ENCODE measurements at regions not wholly inside any gene's neighbourhood (a gene's known extent, or its start where the extent isn't known, plus 50 kb on each side); places are given as distances from the start of the nearest gene placed in this dataset.
"Not testable (repeated sequence)": the region's sequence is repeated elsewhere in the genome, so short reads cannot be mapped to it uniquely, and the experiment has no call there.

- WGBS, 4 donors: 83 to 89% (median 88%) methylated on average over 14 of the region's 14 CpGs
- TF ChIP-seq, protein P1, sequence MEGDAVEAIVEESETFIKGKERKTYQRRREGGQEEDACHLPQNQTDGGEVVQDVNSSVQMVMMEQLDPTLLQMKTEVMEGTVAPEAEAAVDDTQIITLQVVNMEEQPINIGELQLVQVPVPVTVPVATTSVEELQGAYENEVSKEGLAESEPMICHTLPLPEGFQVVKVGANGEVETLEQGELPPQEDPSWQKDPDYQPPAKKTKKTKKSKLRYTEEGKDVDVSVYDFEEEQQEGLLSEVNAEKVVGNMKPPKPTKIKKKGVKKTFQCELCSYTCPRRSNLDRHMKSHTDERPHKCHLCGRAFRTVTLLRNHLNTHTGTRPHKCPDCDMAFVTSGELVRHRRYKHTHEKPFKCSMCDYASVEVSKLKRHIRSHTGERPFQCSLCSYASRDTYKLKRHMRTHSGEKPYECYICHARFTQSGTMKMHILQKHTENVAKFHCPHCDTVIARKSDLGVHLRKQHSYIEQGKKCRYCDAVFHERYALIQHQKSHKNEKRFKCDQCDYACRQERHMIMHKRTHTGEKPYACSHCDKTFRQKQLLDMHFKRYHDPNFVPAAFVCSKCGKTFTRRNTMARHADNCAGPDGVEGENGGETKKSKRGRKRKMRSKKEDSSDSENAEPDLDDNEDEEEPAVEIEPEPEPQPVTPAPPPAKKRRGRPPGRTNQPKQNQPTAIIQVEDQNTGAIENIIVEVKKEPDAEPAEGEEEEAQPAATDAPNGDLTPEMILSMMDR (IDR thresholded peaks at IDR 0.05): no peak
- TF ChIP-seq POLR2A (IDR thresholded peaks at IDR 0.05): no peak
- H3K36me3 ChIP-seq: no peaks in the 10 kb centered on the region
- peak in 1 of 4 donors; percentile 1 for ATAC-seq
- peak overlapping the region in 11 of 12 donors; percentile 11 to 88 (median 56) for H3K27ac ChIP-seq
- no peaks in the 10 kb centered on the region for H3K9me3 ChIP-seq
- H3K4me3 ChIP-seq: no peak overlapping the region
- intact Hi-C loops (cut with DNase I): loop anchor here in 1 of 10 donors (5.0 kb wide), 1 partner anchor 72 kb away; no protein-coding TSS in a partner anchor
- no peaks in the 10 kb centered on the region for H3K27me3 ChIP-seq
- DNase-seq: no peak
- peaks cover 7 to 78% (median 70%) of the 10 kb centered on the region in 12 donors for H3K4me1 ChIP-seq
Observed at GRCh38 chr20:19920381-19921138, 96.6 kb upstream of the NAA20 start.

DNA sequence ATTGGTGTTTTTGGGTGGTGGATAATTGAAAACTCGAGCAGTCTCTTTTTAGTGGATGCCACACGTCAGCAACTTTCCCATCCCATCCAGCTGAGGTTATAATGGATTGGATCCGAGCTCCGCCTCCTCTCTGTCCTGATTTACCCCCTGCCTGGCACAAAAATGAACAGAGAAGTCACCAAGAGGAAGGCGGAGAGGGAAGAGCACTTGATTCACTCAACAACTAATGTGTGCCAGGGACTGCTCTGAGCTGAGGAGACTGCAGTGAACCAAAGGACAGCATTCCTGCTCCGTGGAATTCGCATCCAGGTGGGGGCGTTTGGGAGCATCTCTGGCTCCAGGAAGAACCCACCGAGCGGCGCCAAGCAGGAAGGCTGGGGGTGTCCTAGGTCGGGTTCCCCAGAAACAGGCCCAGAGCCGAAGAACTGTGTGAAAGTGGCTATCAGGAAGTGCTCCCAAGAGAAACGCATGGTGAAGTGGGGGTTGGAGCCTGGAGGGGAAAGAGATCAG, 95.8 kb upstream of the NAA20 start:
- intact Hi-C loops (cut with DNase I): loop anchor here in 1 of 10 donors (5.0 kb wide), 1 partner anchor 71 kb away; no protein-coding TSS in a partner anchor
- Histone ChIP-seq H3K9me3 (no peaks in the 10 kb centered on the region), H3K4me3 (peak overlapping the region in 2 of 12 donors; percentile 13 to 43), H3K36me3 (no peaks in the 10 kb centered on the region), H3K27ac (peak overlapping the region in 11 of 12 donors; percentile 11 to 88 (median 56)), H3K4me1 (peaks cover 7 to 77% (median 65%) of the 10 kb centered on the region in 12 donors), H3K27me3 (no peaks in the 10 kb centered on the region)
- DNase-seq: peak in 4 of 5 donors; percentile 57 to 75 (median 62)
- 27 to 41% (median 31%) methylated on average over 14 of the region's 14 CpGs for WGBS, 4 donors
- peak; percentile 79 to 91 (median 88) for ATAC-seq
- TF ChIP-seq, protein P1 (IDR thresholded peaks at IDR 0.05): no peak
- TF ChIP-seq POLR2A (IDR thresholded peaks at IDR 0.05): no peak

DNA sequence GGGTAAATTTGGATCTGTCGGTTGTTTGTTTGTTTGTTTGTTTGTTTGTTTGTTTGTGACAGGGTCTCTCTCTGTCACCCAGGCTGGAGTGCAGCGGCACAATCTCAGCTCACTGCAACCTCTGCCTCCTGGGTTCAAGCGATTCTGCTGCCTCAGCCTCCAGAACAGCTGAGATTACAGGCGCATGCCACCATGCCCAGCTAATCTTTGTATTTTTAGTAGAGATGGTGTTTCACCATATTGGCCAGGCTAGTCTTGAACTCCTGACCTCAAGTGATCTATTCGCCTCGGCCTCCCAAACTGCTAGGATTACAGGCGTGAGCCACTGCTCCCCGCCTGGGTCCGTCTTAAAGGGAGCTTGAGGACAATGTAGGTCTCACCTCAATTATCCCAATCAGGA, 95.3 kb upstream of the NAA20 start:
- peaks cover 7 to 77% (median 65%) of the 10 kb centered on the region in 12 donors for H3K4me1 ChIP-seq
- intact Hi-C loops (cut with DNase I): loop anchor here in 1 of 10 donors (5.0 kb wide), 1 partner anchor 70 kb away; no protein-coding TSS in a partner anchor
- H3K9me3 ChIP-seq, H3K27me3 ChIP-seq, H3K36me3 ChIP-seq, DNase-seq: not testable (repeated sequence)
- peak overlapping the region in 2 of 12 donors; percentile 13 to 43 for H3K4me3 ChIP-seq
- peak in 1 of 4 donors; percentile 17 for ATAC-seq
- 55 to 75% (median 59%) methylated on average over 9 of the region's 9 CpGs for WGBS, 4 donors
- H3K27ac ChIP-seq: peak overlapping the region in 10 of 12 donors; percentile 18 to 88 (median 58)

GRCh38 chr20:19922716-19923115, 94.4 kb upstream of the NAA20 start:
- Histone ChIP-seq H3K4me3 (no peak overlapping the region), H3K27me3 (no peaks in the 10 kb centered on the region), H3K27ac (peak overlapping the region in 5 of 12 donors; percentile 2 to 61 (median 18)), H3K36me3 (no peaks in the 10 kb centered on the region), H3K4me1 (peaks cover 7 to 77% (median 62%) of the 10 kb centered on the region in 12 donors), H3K9me3 (no peaks in the 10 kb centered on the region)
- ATAC-seq: peak in 2 of 4 donors; percentile 5 to 24
- intact Hi-C loops (cut with DNase I): loop anchor here in 1 of 10 donors (5.0 kb wide), 1 partner anchor 70 kb away; no protein-coding TSS in a partner anchor
- no peak for TF ChIP-seq POLR2A (IDR thresholded peaks at IDR 0.05)
- TF ChIP-seq, protein P1 (IDR thresholded peaks at IDR 0.05): peak in 1 of 12 donors; percentile 16
- WGBS, 4 donors: 52 to 60% (median 55%) methylated on average over 7 of the region's 7 CpGs
- no peak for DNase-seq

Data from heart left ventricle (tissue), 16 donors.